ENCODE measurements at regions not wholly inside any gene's neighbourhood (a gene's known extent, or its start where the extent isn't known, plus 50 kb on each side); places are given as distances from the start of the nearest gene placed in this dataset.

GRCh38 chr7:67766906-67767410, 770.3 kb downstream of the TYW1 start:
- H3K9me3 ChIP-seq: no peaks in the 10 kb centered on the region
- WGBS, 2 donors: 91 to 92% methylated on average over 4 of the region's 4 CpGs
- TF ChIP-seq POLR2A (IDR thresholded peaks at IDR 0.05): no peak
- TF ChIP-seq CTCF (IDR thresholded peaks at IDR 0.05): no peak
- H3K27me3 ChIP-seq: no peaks in the 10 kb centered on the region
- intact Hi-C loops (cut with DNase I): no loop called here
- no peaks in the 10 kb centered on the region for H3K4me1 ChIP-seq
- no peak overlapping the region for H3K27ac ChIP-seq
- H3K4me3 ChIP-seq (replicated peaks in 1 of 3): no peak overlapping the region
- no peaks in the 10 kb centered on the region for H3K36me3 ChIP-seq
- no peak for DNase-seq

GRCh38 chr7:67771846-67772605, 775.4 kb downstream of the TYW1 start:
- 85 to 87% methylated on average over 13 to 15 of the region's 15 CpGs for WGBS, 2 donors
- no peaks in the 10 kb centered on the region for H3K9me3 ChIP-seq
- intact Hi-C loops (cut with DNase I): no loop called here

GRCh38 chr7:67773081-67773480, 776.4 kb downstream of the TYW1 start:
- Histone ChIP-seq H3K4me1 (no peaks in the 10 kb centered on the region), H3K27ac (no peak overlapping the region), H3K36me3 (no peaks in the 10 kb centered on the region), H3K9me3 (no peaks in the 10 kb centered on the region), H3K27me3 (no peaks in the 10 kb centered on the region), H3K4me3 (replicated peaks in 1 of 3) (no peak overlapping the region)
- TF ChIP-seq POLR2A (IDR thresholded peaks at IDR 0.05): no peak
- no peak for TF ChIP-seq CTCF (IDR thresholded peaks at IDR 0.05)
- 64 to 88% methylated on average over 6 of the region's 6 CpGs for WGBS, 2 donors
- intact Hi-C loops (cut with DNase I): no loop called here
- DNase-seq: no peak

More at GRCh38 chr7:67771846-67772605, 775.4 kb downstream of the TYW1 start:
- DNase-seq: no peak
- Histone ChIP-seq H3K27ac (no peak overlapping the region), H3K27me3 (no peaks in the 10 kb centered on the region), H3K4me1 (no peaks in the 10 kb centered on the region), H3K4me3 (replicated peaks in 1 of 3) (no peak overlapping the region), H3K36me3 (no peaks in the 10 kb centered on the region)
- TF ChIP-seq CTCF (IDR thresholded peaks at IDR 0.05) (no peak), POLR2A (IDR thresholded peaks at IDR 0.05) (no peak)

- TF ChIP-seq CTCF (IDR thresholded peaks at IDR 0.05): no peak
- TF ChIP-seq POLR2A (IDR thresholded peaks at IDR 0.05): no peak
- Histone ChIP-seq H3K27ac (no peak overlapping the region), H3K9me3 (no peaks in the 10 kb centered on the region), H3K4me1 (no peaks in the 10 kb centered on the region), H3K4me3 (replicated peaks in 1 of 3) (no peak overlapping the region), H3K27me3 (no peaks in the 10 kb centered on the region), H3K36me3 (no peaks in the 10 kb centered on the region)
- DNase-seq: no peak
- intact Hi-C loops (cut with DNase I): no loop called here
- 79 to 80% methylated on average over 3 of the region's 3 CpGs for WGBS, 2 donors
These were observed 780.5 kb downstream of the TYW1 start for GRCh38 chr7:67777119-67777518.

- WGBS, 2 donors: 82% methylated on average over 7 of the region's 7 CpGs
- H3K27me3 ChIP-seq: no peaks in the 10 kb centered on the region
- H3K9me3 ChIP-seq: no peaks in the 10 kb centered on the region
- H3K27ac ChIP-seq: no peak overlapping the region
- DNase-seq: no peak
- H3K36me3 ChIP-seq: no peaks in the 10 kb centered on the region
- no peak overlapping the region for H3K4me3 ChIP-seq (replicated peaks in 1 of 3)
- intact Hi-C loops (cut with DNase I): no loop called here
- H3K4me1 ChIP-seq: no peaks in the 10 kb centered on the region
- TF ChIP-seq CTCF (IDR thresholded peaks at IDR 0.05) (no peak), POLR2A (IDR thresholded peaks at IDR 0.05) (no peak)
These were observed 785.2 kb downstream of the TYW1 start for GRCh38 chr7:67781841-67782240.
